GM18498 (cell line): ENCODE measurements at regions not wholly inside any gene's neighbourhood (a gene's known extent, or its start where the extent isn't known, plus 50 kb on each side); places are given as distances from the start of the nearest gene placed in this dataset.
A peak's percentile ranks its signal among the peaks of the same experiment; 100 is the strongest.
"Not testable (repeated sequence)": the region's sequence is repeated elsewhere in the genome, so short reads cannot be mapped to it uniquely, and the experiment has no call there.

Source experiments
- ATAC-seq: cut with Tn5 transposase; IDR thresholded peaks from one replicate; pipeline ENCODE4 v1.9.1; 2021; ENCODE audit warnings: mild to moderate bottlenecking, moderate library complexity; ENCODE audit not compliant: unreplicated experiment

DNA sequence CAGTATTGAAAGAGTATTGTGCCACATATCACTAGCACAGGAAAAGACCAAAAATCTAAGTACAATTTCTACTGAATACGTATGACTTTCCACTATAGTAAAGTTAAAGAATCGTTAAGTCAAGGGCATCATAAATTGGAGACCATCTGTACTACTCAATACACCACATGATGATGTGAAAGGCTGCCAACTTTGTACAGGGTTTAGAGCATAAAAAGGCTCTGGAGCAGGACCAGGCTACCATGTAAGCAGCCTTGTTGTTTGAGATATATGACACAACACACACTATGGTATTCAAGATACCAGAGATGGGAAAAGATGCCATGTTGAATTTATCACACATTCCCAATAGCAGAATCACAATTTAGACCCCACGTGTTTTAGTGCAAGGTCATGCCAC is 294.9 kb upstream of the TRPC5 start:
- ATAC-seq, result no peak

DNA sequence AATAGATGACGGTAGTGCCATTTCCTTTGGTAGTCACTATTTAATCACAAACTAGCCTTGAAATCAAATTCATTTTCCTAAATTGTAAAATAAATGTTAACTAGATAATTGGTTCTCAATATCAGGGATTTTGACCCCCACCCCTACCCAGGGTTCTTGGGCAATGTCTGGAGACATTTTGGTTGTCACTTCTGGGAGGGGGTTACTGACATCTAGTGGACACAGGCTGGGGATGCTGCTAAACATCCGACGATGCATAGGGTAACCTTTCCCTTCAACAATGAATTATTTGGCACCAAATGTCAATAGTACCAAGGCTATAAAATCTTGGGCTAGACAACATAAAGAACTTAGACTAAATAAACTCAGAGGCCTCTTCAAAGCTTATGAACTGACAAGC is 285.8 kb upstream of the TRPC5 start:
- ATAC-seq, result no peak

- no peak for ATAC-seq
Observed at GRCh38 chrX:112367065-112367464, 284.5 kb upstream of the TRPC5 start.

- ATAC-seq, result no peak
Observed at GRCh38 chrX:112359906-112360305, 277.3 kb upstream of the TRPC5 start.

DNA sequence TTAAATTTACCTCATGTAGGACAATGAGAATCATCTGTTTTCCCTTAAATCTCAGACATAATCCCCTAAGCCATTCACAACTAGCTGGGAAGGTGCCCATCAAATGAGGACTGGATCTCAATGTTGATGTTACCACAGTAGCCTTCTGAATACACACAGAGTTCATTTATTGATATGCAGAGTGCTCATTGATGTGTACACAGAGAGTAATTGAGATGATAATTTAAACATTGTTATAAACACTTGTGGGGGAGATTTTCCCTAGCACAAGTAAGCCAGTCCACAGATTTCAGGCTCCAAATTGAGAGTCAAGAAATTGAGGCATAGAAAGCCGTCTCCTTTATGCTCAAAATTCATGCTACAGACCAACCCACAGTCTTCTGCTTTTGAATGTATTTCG is 273.4 kb upstream of the TRPC5 start:
- ATAC-seq, result no peak

DNA sequence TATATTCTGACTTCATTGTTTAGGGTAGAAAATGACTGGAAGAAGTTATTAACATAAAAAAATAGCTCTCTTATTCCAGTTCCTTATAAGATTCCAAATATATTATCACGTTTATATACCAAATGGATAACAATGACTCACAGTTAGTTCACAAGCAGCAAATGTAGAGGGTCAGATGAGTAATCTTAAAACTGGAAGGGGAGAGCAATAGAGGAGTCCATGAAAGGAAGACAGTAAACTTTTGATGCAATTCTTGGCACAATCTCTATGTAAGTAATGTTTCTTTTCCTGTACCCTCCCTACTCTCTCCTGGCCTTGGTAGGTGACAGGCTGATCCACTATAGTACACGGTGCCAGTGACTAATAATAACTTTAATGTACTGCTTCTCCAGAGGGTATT is 259.0 kb upstream of the TRPC5 start:
- no peak for ATAC-seq

DNA sequence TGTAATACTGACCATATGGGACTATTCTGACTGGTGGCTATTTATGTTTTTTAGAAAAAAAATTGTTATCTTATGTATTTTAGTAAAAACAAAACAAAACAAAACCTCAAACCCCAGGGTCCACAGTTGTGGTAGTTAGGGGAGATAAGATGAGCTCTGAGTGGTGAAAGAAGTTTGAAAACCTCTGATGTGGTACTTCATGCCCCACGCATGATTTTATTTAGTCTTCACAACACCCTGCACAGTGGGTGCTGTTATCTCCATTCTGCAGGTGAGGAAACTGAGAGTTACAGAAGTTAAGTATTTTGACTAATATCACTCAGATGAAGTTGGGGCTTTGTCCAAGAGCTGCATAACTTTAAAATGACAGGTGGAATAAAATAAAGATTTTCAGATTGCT is 230.6 kb upstream of the TRPC5 start:
- no peak for ATAC-seq

DNA sequence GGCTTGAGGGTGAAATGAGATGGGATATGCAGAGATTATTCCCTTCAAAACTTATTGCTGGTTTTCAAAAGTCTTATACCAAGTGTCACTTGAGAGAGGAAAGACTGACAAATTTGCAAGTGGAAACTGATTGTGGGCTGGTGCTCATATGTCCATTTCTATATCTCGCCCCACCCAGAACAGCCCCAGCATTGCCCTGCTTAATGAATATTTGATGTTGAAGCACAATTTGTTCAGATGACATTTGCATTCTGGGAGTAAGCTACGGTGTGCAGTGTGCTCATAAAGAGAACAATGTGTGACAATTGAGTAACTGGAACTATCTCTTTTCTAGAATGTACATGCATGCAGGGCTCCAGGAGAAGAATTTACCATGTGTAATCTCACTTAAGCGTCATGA is 223.5 kb upstream of the TRPC5 start:
- no peak for ATAC-seq

- no peak for ATAC-seq
Observed at GRCh38 chrX:112279940-112280339, 197.4 kb upstream of the TRPC5 start.

DNA sequence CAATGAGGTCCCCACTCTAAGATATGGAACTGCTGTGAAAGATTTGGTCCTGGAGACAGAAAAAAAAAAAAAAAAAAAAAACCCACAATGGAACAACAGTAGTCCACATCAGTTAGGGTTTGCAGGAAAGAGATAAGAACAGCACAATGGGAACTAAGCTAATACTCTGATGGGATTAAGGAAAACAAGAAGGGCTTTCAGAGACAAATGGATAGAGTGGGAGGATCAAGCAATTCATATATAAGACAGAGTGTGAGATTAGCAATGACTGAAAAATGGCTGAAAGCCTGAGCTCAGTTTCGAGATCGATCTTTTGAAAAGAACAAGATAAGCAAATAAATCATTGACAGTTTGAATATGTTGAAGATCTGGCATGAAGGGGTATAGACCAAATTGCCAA is 188.4 kb upstream of the TRPC5 start:
- no peak for ATAC-seq

GRCh38 chrX:112266136-112266535 is 183.6 kb upstream of the TRPC5 start:
- no peak for ATAC-seq

- ATAC-seq, result no peak
Observed at GRCh38 chrX:112259375-112259774, 176.8 kb upstream of the TRPC5 start.

- no peak for ATAC-seq
Observed at GRCh38 chrX:112254896-112255295, 172.3 kb upstream of the TRPC5 start.

DNA sequence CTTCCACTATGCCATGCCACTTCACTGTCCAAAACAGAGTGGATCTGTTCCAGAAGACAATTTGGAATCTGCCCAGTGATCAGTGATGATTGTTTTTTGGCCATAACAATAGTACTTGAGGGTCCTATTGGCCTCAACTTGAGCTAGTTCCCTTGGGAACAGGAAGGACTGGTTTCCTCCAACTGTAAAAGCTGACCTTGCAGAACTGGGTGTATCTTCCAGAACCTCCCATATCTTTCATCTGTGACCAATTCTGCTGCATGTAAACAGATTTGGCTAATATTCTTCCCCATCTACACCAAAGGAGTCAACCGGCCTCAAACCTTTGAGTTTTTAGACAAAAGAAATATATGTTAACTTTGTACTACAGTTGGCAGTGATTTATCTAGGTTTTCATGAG is 165.1 kb upstream of the TRPC5 start:
- ATAC-seq, result no peak

DNA sequence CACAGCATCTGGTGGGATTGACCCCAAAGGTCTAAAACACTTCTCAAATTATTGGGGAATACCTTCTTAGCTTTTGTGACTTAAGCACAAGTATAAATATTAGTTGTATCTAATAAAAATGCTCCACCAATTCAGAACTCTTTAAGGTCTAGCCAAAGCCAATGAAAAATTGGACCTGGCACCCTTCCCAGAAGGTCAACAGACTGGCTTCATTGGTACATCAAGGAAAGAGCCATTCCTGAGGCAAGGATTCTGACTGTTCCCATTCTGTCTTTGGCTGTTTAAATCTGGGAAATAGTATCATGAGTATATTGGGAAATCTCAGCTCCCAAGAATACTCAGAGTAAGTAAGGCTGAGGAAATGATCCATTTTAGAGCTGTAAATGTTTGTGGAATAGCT is 153.0 kb upstream of the TRPC5 start:
- no peak for ATAC-seq

- ATAC-seq, result no peak
Observed at GRCh38 chrX:112233164-112233563, 150.6 kb upstream of the TRPC5 start.

DNA sequence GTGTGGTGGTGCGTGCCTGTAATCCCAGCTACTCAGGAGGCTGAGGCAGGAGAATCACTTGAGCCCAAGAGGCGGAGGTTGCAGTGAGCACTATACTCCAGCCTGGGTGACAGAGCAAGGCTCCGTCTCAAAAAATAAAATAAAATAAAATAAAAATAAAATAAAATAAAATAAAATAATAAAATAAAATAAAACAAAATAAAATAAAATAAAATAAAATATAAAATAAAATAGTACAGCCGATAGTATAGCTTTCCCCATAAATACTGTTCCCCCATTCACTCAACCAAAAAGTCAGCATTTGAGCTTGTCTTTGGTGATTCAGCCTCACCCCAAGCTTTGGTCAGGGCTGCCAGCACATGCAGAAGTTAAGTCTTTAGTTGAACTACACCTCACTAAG is 144.2 kb upstream of the TRPC5 start:
- not testable (repeated sequence) for ATAC-seq

- ATAC-seq, result no peak
Observed at GRCh38 chrX:112223391-112223790, 140.8 kb upstream of the TRPC5 start.

DNA sequence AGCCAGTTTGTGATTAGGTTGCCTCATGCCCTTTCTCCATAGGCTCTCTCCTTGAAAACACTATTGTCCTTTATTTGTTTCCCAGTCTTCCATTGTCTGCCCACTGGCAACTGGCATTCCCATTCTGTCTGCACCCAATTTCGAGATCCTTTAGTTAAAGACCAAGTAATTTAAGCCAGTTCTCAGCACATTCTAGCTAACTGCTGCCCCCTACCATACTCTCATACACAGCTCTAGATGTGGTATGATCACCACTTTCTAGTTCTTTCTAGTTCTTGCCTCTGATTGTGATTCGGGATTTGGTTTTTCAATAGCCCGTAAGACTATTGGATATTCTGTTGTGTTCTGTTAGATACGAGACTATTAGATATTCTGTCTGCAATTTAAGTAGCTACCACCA is 135.8 kb upstream of the TRPC5 start:
- no peak for ATAC-seq

DNA sequence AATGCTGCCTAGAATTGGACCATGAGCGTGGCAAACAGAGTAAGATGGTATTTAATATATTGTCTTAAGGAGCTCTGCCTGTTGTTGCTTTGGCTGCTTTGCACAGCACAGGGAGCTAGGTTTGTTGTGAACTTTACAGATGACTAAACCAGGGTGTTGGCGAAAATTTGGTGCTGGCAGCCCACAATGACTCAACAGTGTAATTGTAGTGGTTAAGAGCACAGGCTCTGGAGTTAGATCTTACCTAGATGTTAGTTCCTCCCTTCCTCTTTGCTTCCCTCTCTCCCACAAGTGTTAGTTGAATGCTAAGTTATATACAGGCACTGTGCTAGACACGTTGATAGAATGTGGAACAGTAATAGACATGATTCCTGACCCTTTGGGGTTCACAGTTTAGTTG is 128.9 kb upstream of the TRPC5 start:
- no peak for ATAC-seq

DNA sequence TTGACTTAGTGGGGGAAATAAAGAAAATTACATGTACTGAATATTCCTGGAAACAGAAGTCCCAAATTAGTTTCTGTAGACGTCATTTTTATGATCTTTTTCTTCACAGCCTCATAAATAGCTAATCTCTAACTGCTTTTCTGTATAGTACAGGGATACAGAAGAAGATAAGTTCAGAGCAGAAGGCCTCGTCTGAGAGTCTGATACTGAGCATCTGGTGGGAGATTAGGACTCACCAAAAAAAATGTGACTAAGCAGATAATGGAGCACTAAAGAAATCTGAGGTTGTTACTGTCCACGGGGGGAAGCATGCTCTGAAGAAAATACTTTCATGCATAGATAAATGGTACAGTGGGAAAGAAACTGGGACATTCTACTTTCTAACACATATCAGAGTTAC is 115.3 kb upstream of the TRPC5 start:
- ATAC-seq, result no peak

DNA sequence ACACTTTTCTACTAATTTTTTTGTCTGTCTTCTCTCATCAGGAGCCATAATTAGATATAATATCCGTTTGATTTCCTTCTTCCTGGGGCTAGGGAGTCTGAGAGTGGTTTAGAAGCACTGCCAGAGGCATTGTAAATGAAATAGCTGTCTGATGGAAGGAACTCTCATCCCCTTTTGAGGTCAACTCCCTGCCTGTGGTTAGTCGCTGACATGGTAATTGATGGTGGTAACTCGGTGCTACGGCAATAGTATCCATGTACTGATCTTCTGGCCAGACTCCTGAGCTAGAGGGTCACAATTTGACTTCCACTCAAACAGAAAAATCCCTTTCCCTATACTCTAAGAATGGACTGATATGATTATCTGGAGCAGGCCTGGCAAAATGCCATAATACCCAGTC is 108.1 kb upstream of the TRPC5 start:
- no peak for ATAC-seq

DNA sequence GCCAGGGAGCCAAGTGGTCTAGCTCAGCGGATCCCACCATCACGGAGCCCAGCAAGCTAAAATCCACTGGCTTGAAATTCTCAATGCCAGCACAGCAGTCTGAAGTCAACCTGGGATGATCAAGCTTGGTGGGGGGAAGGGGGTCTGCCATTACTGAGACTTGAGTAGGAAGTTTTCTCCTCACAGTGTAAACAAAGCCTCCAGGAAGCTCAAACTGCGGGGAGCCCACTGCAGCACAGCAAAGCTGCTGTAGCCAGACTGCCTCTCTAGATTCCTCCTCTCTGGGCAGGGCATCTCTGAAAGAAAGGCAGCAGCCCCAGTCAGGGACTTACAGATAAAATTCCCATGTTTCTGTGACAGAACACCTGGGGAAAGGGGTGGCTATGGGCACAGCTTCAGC is 98.8 kb upstream of the TRPC5 start:
- ATAC-seq, result not testable (repeated sequence)

GRCh38 chrX:112164420-112164819 is 81.8 kb upstream of the TRPC5 start:
- ATAC-seq, result peak; percentile 63
